Panc1 (cell line): ENCODE measurements at regions not wholly inside any gene's neighbourhood (a gene's known extent, or its start where the extent isn't known, plus 50 kb on each side); places are given as distances from the start of the nearest gene placed in this dataset.

Experiments used
- ATAC-seq: fragments of 200-7000 bp; cut with Tn5 transposase; 2 replicates; pipeline ENCODE4 v1.9.1; 2020; ENCODE audit warnings: mild to moderate bottlenecking, moderate library complexity
- BruUV-seq: library from RNA; stranded (reverse); fragments of 400-500 nt; replicated peaks from 2 replicates; lab custom pipeline; 2021; lab: Mats Ljungman, UMichigan
- CTCF ChIA-PET: fragments of 300-600 bp; sonication (Branson Sonifier 250); formaldehyde crosslinking; loops from one replicate; lab custom pipeline; 2022; ENCODE audit warnings: antibody characterized with exemption; lab: Charles Lee
- POLR2A ChIA-PET: fragments of 300-600 bp; sonication (Branson Sonifier 250); formaldehyde crosslinking; loops from one replicate; lab custom pipeline; 2022; ENCODE audit warnings: antibody characterized with exemption; lab: Charles Lee
- DNase-seq: peaks from one replicate; pipeline ENCODE4 v3.0.0-alpha.2; 2010; ENCODE audit warnings: low read depth, low spot score
- H3K27ac ChIP-seq: 2 replicates; pipeline ENCODE4 v1.5.1; 2011; ENCODE audit warnings: mild to moderate bottlenecking, low read length, inconsistent platforms
- H3K27me3 ChIP-seq: fragments of 200-500 bp; sonication (Bioruptor generic); 2 replicates; pipeline ENCODE4 v1.6.0; 2014; ENCODE audit warnings: low read length, inconsistent platforms; ENCODE audit not compliant: control insufficient read depth, insufficient read depth
- H3K36me3 ChIP-seq: fragments of 200-500 bp; sonication (Bioruptor generic); 2 replicates; pipeline ENCODE4 v1.5.1; 2014; ENCODE audit warnings: inconsistent platforms, mild to moderate bottlenecking, low read length, moderate library complexity; ENCODE audit not compliant: control insufficient read depth, insufficient read depth
- H3K4me1 ChIP-seq: 2 replicates; pipeline ENCODE4 v1.5.1; 2011; ENCODE audit warnings: inconsistent platforms, mild to moderate bottlenecking, low read length, moderate library complexity; ENCODE audit not compliant: control insufficient read depth, insufficient read depth
- H3K4me3 ChIP-seq, 2 experiments: 2 replicates each; pipeline ENCODE4 v1.5.1; 2011 to 2012; ENCODE audit warnings: low read depth in 2 of 2, low read length in 2 of 2, mild to moderate bottlenecking in 2 of 2, inconsistent platforms in 1 of 2, moderate library complexity in 1 of 2
- H3K9me3 ChIP-seq: fragments of 200-500 bp; sonication (Bioruptor generic); 2 replicates; pipeline ENCODE4 v1.5.1; 2014; ENCODE audit warnings: low read depth, mild to moderate bottlenecking, inconsistent platforms, low read length, moderate library complexity; ENCODE audit not compliant: control insufficient read depth, insufficient read depth
- CTCF ChIP-seq: fragments of 450-650 bp; IDR thresholded peaks from 2 replicates; pipeline ENCODE4 v1.5.1; 2017; ENCODE audit warnings: mild to moderate bottlenecking
- POLR2AphosphoS5 ChIP-seq: IDR thresholded peaks from 2 replicates; pipeline ENCODE4 v1.6.1; 2012; ENCODE audit warnings: mild to moderate bottlenecking, low read depth, low read length, moderate library complexity
- REST ChIP-seq, 2 experiments: IDR thresholded peaks; 2 replicates each; pipeline ENCODE4 v1.6.1; 2011 to 2012; ENCODE audit warnings: low read depth in 2 of 2, control low read depth in 1 of 2, low read length in 1 of 2, mild to moderate bottlenecking in 1 of 2, moderate library complexity in 1 of 2; ENCODE audit not compliant: insufficient read depth in 1 of 2
- SIN3A ChIP-seq: IDR thresholded peaks from 2 replicates; pipeline ENCODE4 v1.6.1; 2012; ENCODE audit warnings: low read depth, mild to moderate bottlenecking, low read length, moderate library complexity, borderline replicate concordance; ENCODE audit not compliant: insufficient read depth
- TCF7L2 ChIP-seq: IDR thresholded peaks from 2 replicates; pipeline ENCODE4 v1.6.1; 2011; ENCODE audit warnings: mild to moderate bottlenecking, low read depth, low read length, inconsistent platforms
- in situ Hi-C: cut with HindIII; loops from 2 replicates; pipeline ENCODE4 v1.10.0; 2016; ENCODE audit warnings: low sequenced_read_pairs, low pct_unique_long_range_greater_than_20kb
- intact Hi-C: fragments of 100-400 bp; cut with micrococcal nuclease; formaldehyde crosslinking; loops from one replicate; pipeline ENCODE4 v1.10.0; 2022; ENCODE audit not compliant: unreplicated experiment

- no peak for DNase-seq
- ATAC-seq = no peak
- ChIA-PET POLR2A (no interaction called here), CTCF (no interaction called here)
- H3K27ac ChIP-seq = no peak overlapping the region
- no peaks in the 10 kb centered on the region for H3K36me3 ChIP-seq
- H3K9me3 ChIP-seq = no peaks in the 10 kb centered on the region
- TF ChIP-seq CTCF = no peak
- no peak for TF ChIP-seq TCF7L2
- no peak for TF ChIP-seq REST (IDR thresholded peaks at IDR 0.05; ENCODE audit: insufficient read depth in 1 of 2, low read depth in 2 of 2, low read length in 1 of 2)
- no peak for TF ChIP-seq SIN3A
- no peak for TF ChIP-seq POLR2AphosphoS5
- no peaks in the 10 kb centered on the region for H3K27me3 ChIP-seq
- BruUV-seq = no TSS peak
- no peaks in the 10 kb centered on the region for H3K4me1 ChIP-seq
- in situ Hi-C loops (no loop called here), intact Hi-C loops (no loop called here)
- no peak overlapping the region for H3K4me3 ChIP-seq
Observed at GRCh38 chr1:98344731-98345130, 316.8 kb upstream of the SNX7 start.

GRCh38 chr1:98342566-98342965 is 319.0 kb upstream of the SNX7 start:
- H3K9me3 ChIP-seq = no peaks in the 10 kb centered on the region
- DNase-seq (no peak), ATAC-seq (no peak)
- BruUV-seq = no TSS peak
- intact Hi-C loops = no loop called here
- CTCF ChIA-PET = no interaction called here
- POLR2A ChIA-PET = no interaction called here
- in situ Hi-C loops = no loop called here
- H3K27ac ChIP-seq = no peak overlapping the region
- TF ChIP-seq CTCF (no peak), TCF7L2 (no peak), REST (IDR thresholded peaks at IDR 0.05; ENCODE audit: insufficient read depth in 1 of 2, low read depth in 2 of 2, low read length in 1 of 2) (no peak), SIN3A (no peak), POLR2AphosphoS5 (no peak)
- H3K27me3 ChIP-seq = no peaks in the 10 kb centered on the region
- no peak overlapping the region for H3K4me3 ChIP-seq
- no peaks in the 10 kb centered on the region for H3K4me1 ChIP-seq
- no peaks in the 10 kb centered on the region for H3K36me3 ChIP-seq
